Chondrocyte (in vitro differentiated cells): ENCODE measurements at regions not wholly inside any gene's neighbourhood (a gene's known extent, or its start where the extent isn't known, plus 50 kb on each side); places are given as distances from the start of the nearest gene placed in this dataset.

Experiments
- DNase-seq: peaks from one replicate; pipeline ENCODE4 v3.0.0; 2021; ENCODE audit warnings: mixed read lengths, low spot score
- H3K27ac Mint-ChIP-seq: one replicate; pipeline ENCODE4 v1.8.0; 2021; ENCODE audit warnings: mild to moderate bottlenecking, moderate library complexity, mixed read lengths; ENCODE audit not compliant: unreplicated experiment
- H3K27me3 Mint-ChIP-seq: 2 replicates; pipeline ENCODE4 v1.8.0; 2021; ENCODE audit warnings: low read depth, mixed read lengths
- H3K36me3 Mint-ChIP-seq: 2 replicates; pipeline ENCODE4 v1.8.0; 2021; ENCODE audit warnings: low read depth, mixed read lengths
- H3K4me1 Mint-ChIP-seq: 2 replicates; pipeline ENCODE4 v1.8.0; 2021; ENCODE audit warnings: low read depth, mild to moderate bottlenecking, mixed read lengths
- H3K4me3 Mint-ChIP-seq: one replicate; pipeline ENCODE4 v1.8.0; 2021; ENCODE audit warnings: mild to moderate bottlenecking, moderate library complexity, mixed read lengths; ENCODE audit not compliant: unreplicated experiment
- H3K9me3 Mint-ChIP-seq: 2 replicates; pipeline ENCODE4 v1.8.0; 2021; ENCODE audit warnings: low read depth, mixed read lengths
- CTCF ChIP-seq: fragments of 200-600 bp; sonication (generic); IDR thresholded peaks from 2 replicates; pipeline ENCODE4 v1.5.0; 2021; ENCODE audit warnings: antibody characterized with exemption, mild to moderate bottlenecking, moderate library complexity

DNA sequence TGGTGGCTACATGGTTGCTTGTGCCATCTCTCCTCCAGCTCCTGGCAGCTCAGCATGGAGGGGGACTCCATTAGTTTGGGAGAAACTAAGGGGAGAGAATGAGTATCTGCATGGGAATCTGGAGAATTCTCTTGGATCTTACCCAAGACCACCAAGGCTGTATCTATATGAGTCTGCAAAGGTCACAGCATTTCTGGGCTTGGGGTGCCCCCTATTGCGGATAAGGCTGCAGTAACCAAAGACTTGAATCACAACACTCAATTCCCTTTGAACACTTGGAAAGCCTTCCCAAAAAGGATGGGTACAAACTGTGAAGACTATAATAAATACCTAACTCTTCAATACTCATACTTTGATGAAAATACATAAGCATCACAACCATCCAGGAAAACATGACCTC, 623.5 kb upstream of the NR3C2 start:
- Mint-ChIP-seq H3K36me3 (no peaks in the 10 kb centered on the region), H3K4me1 (no peaks in the 10 kb centered on the region), H3K9me3 (peaks cover 35% of the 10 kb centered on the region), H3K27ac (no peak overlapping the region), H3K27me3 (no peaks in the 10 kb centered on the region), H3K4me3 (no peak overlapping the region)
- no peak for DNase-seq
- no peak for TF ChIP-seq CTCF

GRCh38 chr4:149062997-149063396, 620.8 kb upstream of the NR3C2 start:
- no peak for TF ChIP-seq CTCF
- H3K27me3 Mint-ChIP-seq, result peaks cover 1% of the 10 kb centered on the region
- no peak for DNase-seq
- H3K36me3 Mint-ChIP-seq, result no peaks in the 10 kb centered on the region
- H3K27ac Mint-ChIP-seq, result no peak overlapping the region
- no peak overlapping the region for H3K4me3 Mint-ChIP-seq
- peaks cover 18% of the 10 kb centered on the region for H3K9me3 Mint-ChIP-seq
- no peaks in the 10 kb centered on the region for H3K4me1 Mint-ChIP-seq

DNA sequence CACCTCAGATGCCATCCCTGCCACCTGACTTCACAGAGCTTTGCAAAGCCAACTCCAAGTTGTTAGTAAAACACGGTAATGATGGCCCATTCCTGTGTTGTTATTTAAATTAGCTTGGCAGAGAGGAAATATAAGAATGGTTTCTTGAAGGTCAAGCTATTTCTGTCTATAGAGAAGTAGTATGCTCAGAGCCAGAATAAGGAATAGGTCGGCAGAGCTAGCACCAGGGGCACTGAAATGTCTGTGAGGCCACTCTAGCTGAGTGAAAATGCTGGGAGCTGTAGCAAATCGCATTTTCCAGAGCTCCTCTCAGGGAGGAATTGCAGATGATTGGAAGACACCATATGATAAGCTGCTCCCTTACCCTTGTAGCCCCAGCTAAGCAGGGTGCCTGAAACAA, 615.4 kb upstream of the NR3C2 start:
- Mint-ChIP-seq H3K4me3 (no peak overlapping the region), H3K27ac (no peak overlapping the region), H3K27me3 (peaks cover 1% of the 10 kb centered on the region), H3K9me3 (no peaks in the 10 kb centered on the region), H3K36me3 (no peaks in the 10 kb centered on the region), H3K4me1 (no peaks in the 10 kb centered on the region)
- no peak for TF ChIP-seq CTCF
- no peak for DNase-seq

- Mint-ChIP-seq H3K36me3 (no peaks in the 10 kb centered on the region), H3K9me3 (no peaks in the 10 kb centered on the region), H3K4me1 (no peaks in the 10 kb centered on the region), H3K4me3 (no peak overlapping the region), H3K27me3 (peaks cover 5% of the 10 kb centered on the region), H3K27ac (no peak overlapping the region)
- TF ChIP-seq CTCF, result no peak
- no peak for DNase-seq
These were observed 614.4 kb upstream of the NR3C2 start for GRCh38 chr4:149056615-149057014.

GRCh38 chr4:149055624-149056023, 613.4 kb upstream of the NR3C2 start:
- no peak for DNase-seq
- peaks cover 5% of the 10 kb centered on the region for H3K27me3 Mint-ChIP-seq
- no peaks in the 10 kb centered on the region for H3K36me3 Mint-ChIP-seq
- H3K9me3 Mint-ChIP-seq, result no peaks in the 10 kb centered on the region
- H3K27ac Mint-ChIP-seq, result no peak overlapping the region
- no peaks in the 10 kb centered on the region for H3K4me1 Mint-ChIP-seq
- no peak for TF ChIP-seq CTCF
- H3K4me3 Mint-ChIP-seq, result no peak overlapping the region
